PC-9 (cell line): ENCODE measurements at regions not wholly inside any gene's neighbourhood (a gene's known extent, or its start where the extent isn't known, plus 50 kb on each side); places are given as distances from the start of the nearest gene placed in this dataset.
"Not testable (repeated sequence)": the region's sequence is repeated elsewhere in the genome, so short reads cannot be mapped to it uniquely, and the experiment has no call there.

Experiments
- BruUV-seq: library from RNA; stranded (reverse); fragments of 400-500 nt; replicated peaks from 2 replicates; lab custom pipeline; 2021; lab: Mats Ljungman, UMichigan
- CTCF ChIA-PET: fragments of 300-600 bp; sonication (Branson Sonifier 250); formaldehyde crosslinking; loops from one replicate; lab custom pipeline; 2022; ENCODE audit warnings: antibody characterized with exemption; lab: Charles Lee
- POLR2A ChIA-PET: fragments of 300-600 bp; sonication (Branson Sonifier 250); formaldehyde crosslinking; loops from one replicate; lab custom pipeline; 2022; ENCODE audit warnings: antibody characterized with exemption; ENCODE audit not compliant: unreplicated experiment; lab: Charles Lee
- DNase-seq, 2 experiments: peaks; one replicate each; pipeline versions ENCODE4 v3.0.0 to v3.0.0-alpha.2; 2015 to 2022; ENCODE audit warnings: mixed read lengths in 1 of 2
- H2AFZ ChIP-seq: fragments of 200-600 bp; sonication (generic); 2 replicates; pipeline ENCODE4 v1.8.1; 2017; ENCODE audit warnings: antibody characterized with exemption
- H3F3A ChIP-seq: fragments of 200-600 bp; sonication (generic); 2 replicates; pipeline ENCODE4 v1.8.1; 2017; ENCODE audit warnings: antibody characterized with exemption, mild to moderate bottlenecking, low read depth; ENCODE audit not compliant: insufficient read depth
- H3K27ac ChIP-seq: fragments of 200-600 bp; sonication (generic); 2 replicates; pipeline ENCODE4 v1.6.1; 2016; ENCODE audit warnings: mixed run types
- H3K27me3 ChIP-seq: fragments of 200-600 bp; sonication (generic); 2 replicates; pipeline ENCODE4 v1.6.1; 2016; ENCODE audit warnings: low read depth, mixed run types; ENCODE audit not compliant: insufficient read depth
- H3K36me3 ChIP-seq: fragments of 200-600 bp; sonication (generic); 2 replicates; pipeline ENCODE4 v1.6.1; 2016; ENCODE audit warnings: low read depth, mixed run types
- H3K4me1 ChIP-seq: fragments of 200-600 bp; sonication (generic); replicated peaks from 2 replicates; pipeline ENCODE4 v1.6.1; 2016; ENCODE audit warnings: mixed run types; ENCODE audit not compliant: insufficient read depth
- H3K4me2 ChIP-seq: fragments of 200-600 bp; sonication (generic); 2 replicates; pipeline ENCODE4 v1.6.1; 2017; ENCODE audit warnings: mixed run types
- H3K4me3 ChIP-seq: fragments of 200-600 bp; sonication (generic); 2 replicates; pipeline ENCODE4 v1.6.1; 2016; ENCODE audit warnings: mixed run types
- H3K79me2 ChIP-seq: fragments of 200-600 bp; sonication (generic); 2 replicates; pipeline ENCODE4 v1.6.1; 2017; ENCODE audit warnings: low read depth, mixed run types
- H3K9me2 ChIP-seq: fragments of 200-600 bp; sonication (generic); 2 replicates; pipeline ENCODE4 v1.8.1; 2017; ENCODE audit warnings: mild to moderate bottlenecking; ENCODE audit not compliant: insufficient read depth
- H3K9me3 ChIP-seq: fragments of 200-600 bp; sonication (generic); 2 replicates; pipeline ENCODE4 v1.8.1; 2016; ENCODE audit warnings: low read depth; ENCODE audit not compliant: insufficient read depth
- H4K20me1 ChIP-seq: fragments of 200-600 bp; sonication (generic); 2 replicates; pipeline ENCODE4 v1.8.1; 2017; ENCODE audit not compliant: insufficient read depth
- EZH2 ChIP-seq: fragments of 200-600 bp; sonication (generic); IDR thresholded peaks from 2 replicates; pipeline ENCODE4 v1.8.0; 2017; ENCODE audit warnings: antibody characterized with exemption, low read depth
- intact Hi-C: fragments of 100-400 bp; cut with micrococcal nuclease; formaldehyde crosslinking; loops from one replicate; pipeline ENCODE4 v1.10.0; 2022; ENCODE audit not compliant: unreplicated experiment
- TF ChIP-seq, protein P1 (sequence below): fragments of 200-600 bp; sonication (generic); conservative IDR thresholded peaks from 2 replicates; pipeline ENCODE4 v1.6.1; 2017; ENCODE audit warnings: mixed run types, antibody characterized with exemption, mild to moderate bottlenecking, moderate library complexity

DNA sequence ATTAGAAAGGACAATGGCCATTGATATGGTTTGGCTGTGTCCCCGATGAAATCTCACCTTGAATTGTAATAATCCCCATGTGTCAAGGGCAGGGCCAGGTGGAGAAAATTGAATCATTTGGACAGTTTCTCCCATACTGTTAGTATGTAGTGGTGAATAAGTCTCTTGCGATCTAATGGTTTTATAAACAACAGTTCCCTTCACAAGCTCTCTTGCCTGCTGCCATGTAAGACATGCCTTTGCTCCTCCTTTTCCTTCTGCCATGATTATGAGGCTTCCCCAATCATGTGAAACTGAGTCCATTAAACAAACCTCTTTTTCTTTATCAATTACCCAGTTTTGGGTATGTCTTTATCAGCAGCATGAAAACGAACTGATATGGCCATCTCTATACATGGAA lies 302.7 kb downstream of the SFMBT2 start:
- ChIA-PET POLR2A (no interaction called here), CTCF (no interaction called here)
- H3K4me2 ChIP-seq: no peak overlapping the region
- intact Hi-C loops: no loop called here
- peaks cover 3% of the 10 kb centered on the region; the same call in 1 of the 2 replicates for H3K27me3 ChIP-seq
- TF ChIP-seq, protein P1, sequence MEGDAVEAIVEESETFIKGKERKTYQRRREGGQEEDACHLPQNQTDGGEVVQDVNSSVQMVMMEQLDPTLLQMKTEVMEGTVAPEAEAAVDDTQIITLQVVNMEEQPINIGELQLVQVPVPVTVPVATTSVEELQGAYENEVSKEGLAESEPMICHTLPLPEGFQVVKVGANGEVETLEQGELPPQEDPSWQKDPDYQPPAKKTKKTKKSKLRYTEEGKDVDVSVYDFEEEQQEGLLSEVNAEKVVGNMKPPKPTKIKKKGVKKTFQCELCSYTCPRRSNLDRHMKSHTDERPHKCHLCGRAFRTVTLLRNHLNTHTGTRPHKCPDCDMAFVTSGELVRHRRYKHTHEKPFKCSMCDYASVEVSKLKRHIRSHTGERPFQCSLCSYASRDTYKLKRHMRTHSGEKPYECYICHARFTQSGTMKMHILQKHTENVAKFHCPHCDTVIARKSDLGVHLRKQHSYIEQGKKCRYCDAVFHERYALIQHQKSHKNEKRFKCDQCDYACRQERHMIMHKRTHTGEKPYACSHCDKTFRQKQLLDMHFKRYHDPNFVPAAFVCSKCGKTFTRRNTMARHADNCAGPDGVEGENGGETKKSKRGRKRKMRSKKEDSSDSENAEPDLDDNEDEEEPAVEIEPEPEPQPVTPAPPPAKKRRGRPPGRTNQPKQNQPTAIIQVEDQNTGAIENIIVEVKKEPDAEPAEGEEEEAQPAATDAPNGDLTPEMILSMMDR: no peak
- TF ChIP-seq EZH2: no peak
- H3K27ac ChIP-seq: no peak overlapping the region
- no peaks in the 10 kb centered on the region for H3K4me1 ChIP-seq
- no peaks in the 10 kb centered on the region for H3K36me3 ChIP-seq
- no peaks in the 10 kb centered on the region for H3K9me3 ChIP-seq
- H4K20me1 ChIP-seq: no peaks in the 10 kb centered on the region
- H3K79me2 ChIP-seq: no peaks in the 10 kb centered on the region
- no TSS peak for BruUV-seq
- H3K4me3 ChIP-seq: no peak overlapping the region
- no peak for DNase-seq
- no peaks in the 10 kb centered on the region for H3F3A ChIP-seq
- H3K9me2 ChIP-seq: no peaks in the 10 kb centered on the region
- no peak overlapping the region for H2AFZ ChIP-seq

DNA sequence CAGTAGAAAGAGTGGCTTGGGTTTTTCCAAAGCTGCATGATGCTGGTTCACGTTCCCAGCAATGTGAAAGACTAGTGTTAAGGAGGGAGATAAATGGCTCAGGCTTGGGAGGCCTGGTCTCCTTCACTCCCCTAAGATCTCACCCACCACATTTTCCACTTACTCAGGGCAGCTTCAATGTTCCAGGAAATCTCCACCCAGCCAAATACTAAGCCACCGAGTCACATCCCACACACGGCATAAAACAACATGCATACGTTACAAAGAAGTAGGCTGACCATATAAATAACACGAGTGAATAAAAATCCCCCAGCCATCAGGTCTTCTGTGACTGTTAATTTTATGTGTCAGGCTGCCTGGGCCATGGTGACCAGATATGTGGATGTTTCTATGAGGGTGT lies 303.5 kb downstream of the SFMBT2 start:
- Histone ChIP-seq H3K9me3 (no peaks in the 10 kb centered on the region), H3F3A (no peaks in the 10 kb centered on the region), H3K27ac (no peak overlapping the region), H4K20me1 (no peaks in the 10 kb centered on the region), H3K27me3 (peaks cover 4% of the 10 kb centered on the region; the same call in 1 of the 2 replicates), H3K36me3 (no peaks in the 10 kb centered on the region), H2AFZ (no peak overlapping the region), H3K4me3 (no peak overlapping the region), H3K79me2 (no peaks in the 10 kb centered on the region), H3K4me1 (no peaks in the 10 kb centered on the region), H3K4me2 (no peak overlapping the region), H3K9me2 (no peaks in the 10 kb centered on the region)
- no peak for DNase-seq
- no TSS peak for BruUV-seq
- TF ChIP-seq, protein P1: no peak
- TF ChIP-seq EZH2: no peak
- intact Hi-C loops: no loop called here
- ChIA-PET POLR2A (no interaction called here), CTCF (no interaction called here)

DNA sequence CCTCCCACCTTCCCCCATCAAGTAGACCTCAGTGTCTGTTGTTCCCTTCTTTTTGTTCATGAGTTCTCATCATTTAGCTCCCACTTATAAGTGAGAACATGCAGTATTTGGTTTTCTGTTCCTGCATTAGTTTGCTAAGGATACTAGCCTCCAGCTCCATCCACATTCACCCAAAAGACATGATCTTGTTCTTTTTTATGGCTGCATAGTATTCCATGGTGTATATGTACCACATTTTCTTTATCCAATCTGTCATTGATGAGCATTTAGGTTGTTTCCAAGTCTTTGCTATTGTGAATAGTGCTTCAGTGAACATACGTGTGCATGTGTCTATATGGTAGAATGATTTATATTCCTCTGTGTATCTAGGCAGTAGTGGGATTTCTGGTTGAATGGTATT lies 306.5 kb downstream of the SFMBT2 start:
- H3K4me2 ChIP-seq, H3K36me3 ChIP-seq, BruUV-seq, H3K9me3 ChIP-seq, POLR2A ChIA-PET, H2AFZ ChIP-seq, H4K20me1 ChIP-seq, H3F3A ChIP-seq, H3K27ac ChIP-seq, DNase-seq, CTCF ChIA-PET, H3K27me3 ChIP-seq, H3K79me2 ChIP-seq, H3K4me1 ChIP-seq, intact Hi-C loops, H3K4me3 ChIP-seq, H3K9me2 ChIP-seq: not testable (repeated sequence)
